Neural progenitor cell (in vitro differentiated cells): ENCODE measurements at regions not wholly inside any gene's neighbourhood (a gene's known extent, or its start where the extent isn't known, plus 50 kb on each side); places are given as distances from the start of the nearest gene placed in this dataset.

ENCODE experiments used
- DNase-seq: peaks from one replicate; pipeline ENCODE4 v3.0.0-alpha.2; 2016; ENCODE audit warnings: low spot score
- H2AFZ ChIP-seq: fragments of 200-600 bp; sonication (generic); replicated peaks from 2 replicates; pipeline ENCODE4 v1.6.1; 2016; ENCODE audit warnings: antibody characterized with exemption
- H3F3A ChIP-seq: fragments of 200-600 bp; sonication (generic); 2 replicates; pipeline ENCODE4 v1.6.1; 2016; ENCODE audit warnings: antibody characterized with exemption, low read depth
- H3K27ac ChIP-seq: fragments of 200-600 bp; sonication (generic); 2 replicates; pipeline ENCODE4 v1.5.1; 2016; ENCODE audit warnings: mild to moderate bottlenecking
- H3K27me3 ChIP-seq: fragments of 200-600 bp; sonication (generic); 2 replicates; pipeline ENCODE4 v1.6.1; 2016; ENCODE audit warnings: mild to moderate bottlenecking, moderate library complexity
- H3K36me3 ChIP-seq: fragments of 200-600 bp; sonication (generic); 2 replicates; pipeline ENCODE4 v1.5.1; 2016
- H3K4me1 ChIP-seq: fragments of 200-600 bp; sonication (generic); 2 replicates; pipeline ENCODE4 v1.6.1; 2016; ENCODE audit warnings: mixed run types
- H3K4me2 ChIP-seq: fragments of 200-600 bp; sonication (generic); 2 replicates; pipeline ENCODE4 v1.6.1; 2016
- H3K4me3 ChIP-seq: fragments of 200-600 bp; sonication (generic); 2 replicates; pipeline ENCODE4 v1.5.1; 2016
- H3K79me2 ChIP-seq: fragments of 200-600 bp; sonication (generic); 2 replicates; pipeline ENCODE4 v1.6.1; 2016; ENCODE audit warnings: low read depth
- H3K9ac ChIP-seq: fragments of 200-600 bp; sonication (generic); 2 replicates; pipeline ENCODE4 v1.6.1; 2016
- H3K9me3 ChIP-seq: fragments of 200-600 bp; sonication (generic); 2 replicates; pipeline ENCODE4 v1.5.1; 2016; ENCODE audit warnings: low read depth
- H4K20me1 ChIP-seq: fragments of 200-600 bp; sonication (generic); 2 replicates; pipeline ENCODE4 v1.6.1; 2016; ENCODE audit warnings: low read depth
- H3K27ac Mint-ChIP-seq: 3 replicates; pipeline ENCODE4 v1.8.0; 2021; ENCODE audit warnings: mixed read lengths
- H3K27me3 Mint-ChIP-seq: 2 replicates; pipeline ENCODE4 v1.8.0; 2022; ENCODE audit warnings: low read depth, mild to moderate bottlenecking, inconsistent platforms, moderate library complexity, mixed read lengths; ENCODE audit not compliant: insufficient read depth
- H3K36me3 Mint-ChIP-seq: 3 replicates; pipeline ENCODE4 v1.8.0; 2021; ENCODE audit warnings: mixed read lengths
- H3K4me1 Mint-ChIP-seq: 3 replicates; pipeline ENCODE4 v1.8.0; 2021; ENCODE audit warnings: mixed read lengths
- H3K4me3 Mint-ChIP-seq: 3 replicates; pipeline ENCODE4 v1.8.0; 2021; ENCODE audit warnings: mild to moderate bottlenecking, moderate library complexity, mixed read lengths
- H3K9me3 Mint-ChIP-seq: 3 replicates; pipeline ENCODE4 v1.8.0; 2020; ENCODE audit warnings: mixed read lengths
- EZH2 ChIP-seq: fragments of 200-600 bp; sonication (generic); IDR thresholded peaks from 2 replicates; pipeline ENCODE4 v1.6.1; 2017; ENCODE audit warnings: antibody characterized with exemption, mild to moderate bottlenecking, moderate library complexity
- EZH2phosphoT487 ChIP-seq: fragments of 200-600 bp; sonication (generic); IDR thresholded peaks from 2 replicates; pipeline ENCODE4 v1.6.1; 2017; ENCODE audit warnings: antibody characterized with exemption
- TF ChIP-seq, protein P1 (sequence below): fragments of 200-600 bp; sonication (generic); IDR thresholded peaks from 2 replicates; pipeline ENCODE4 v1.5.1; 2017; ENCODE audit warnings: antibody characterized with exemption, mild to moderate bottlenecking

- Histone ChIP-seq H3K27me3 (no peaks in the 10 kb centered on the region), H2AFZ (no peak overlapping the region), H3K27ac (no peak overlapping the region), H3K4me3 (no peak overlapping the region), H4K20me1 (no peaks in the 10 kb centered on the region), H3K4me1 (no peaks in the 10 kb centered on the region), H3K79me2 (no peaks in the 10 kb centered on the region), H3K36me3 (no peaks in the 10 kb centered on the region), H3F3A (no peaks in the 10 kb centered on the region), H3K9ac (no peak overlapping the region), H3K4me2 (no peak overlapping the region), H3K9me3 (no peaks in the 10 kb centered on the region)
- no peaks in the 10 kb centered on the region for H3K9me3 Mint-ChIP-seq
- DNase-seq = no peak
- TF ChIP-seq EZH2 (no peak), EZH2phosphoT487 (no peak)
- TF ChIP-seq, protein P1, sequence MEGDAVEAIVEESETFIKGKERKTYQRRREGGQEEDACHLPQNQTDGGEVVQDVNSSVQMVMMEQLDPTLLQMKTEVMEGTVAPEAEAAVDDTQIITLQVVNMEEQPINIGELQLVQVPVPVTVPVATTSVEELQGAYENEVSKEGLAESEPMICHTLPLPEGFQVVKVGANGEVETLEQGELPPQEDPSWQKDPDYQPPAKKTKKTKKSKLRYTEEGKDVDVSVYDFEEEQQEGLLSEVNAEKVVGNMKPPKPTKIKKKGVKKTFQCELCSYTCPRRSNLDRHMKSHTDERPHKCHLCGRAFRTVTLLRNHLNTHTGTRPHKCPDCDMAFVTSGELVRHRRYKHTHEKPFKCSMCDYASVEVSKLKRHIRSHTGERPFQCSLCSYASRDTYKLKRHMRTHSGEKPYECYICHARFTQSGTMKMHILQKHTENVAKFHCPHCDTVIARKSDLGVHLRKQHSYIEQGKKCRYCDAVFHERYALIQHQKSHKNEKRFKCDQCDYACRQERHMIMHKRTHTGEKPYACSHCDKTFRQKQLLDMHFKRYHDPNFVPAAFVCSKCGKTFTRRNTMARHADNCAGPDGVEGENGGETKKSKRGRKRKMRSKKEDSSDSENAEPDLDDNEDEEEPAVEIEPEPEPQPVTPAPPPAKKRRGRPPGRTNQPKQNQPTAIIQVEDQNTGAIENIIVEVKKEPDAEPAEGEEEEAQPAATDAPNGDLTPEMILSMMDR = no peak
- peaks cover 3% of the 10 kb centered on the region for H3K4me1 Mint-ChIP-seq
- H3K36me3 Mint-ChIP-seq = no peaks in the 10 kb centered on the region
- H3K27ac Mint-ChIP-seq = no peak overlapping the region
- H3K4me3 Mint-ChIP-seq = no peak overlapping the region
- no peaks in the 10 kb centered on the region for H3K27me3 Mint-ChIP-seq
Observed at GRCh38 chr3:25110642-25111041, 317.4 kb upstream of the RARB start.

- DNase-seq = no peak
- H3K27ac Mint-ChIP-seq = no peak overlapping the region
- H2AFZ ChIP-seq = no peak overlapping the region
Observed at GRCh38 chr3:25113891-25114290, 314.2 kb upstream of the RARB start.

GRCh38 chr3:25114532-25114931, 313.5 kb upstream of the RARB start:
- H3K9ac ChIP-seq = no peak overlapping the region
- H3K27ac Mint-ChIP-seq = no peak overlapping the region
- no peak for DNase-seq
- H3K27me3 ChIP-seq = no peaks in the 10 kb centered on the region
- H3K79me2 ChIP-seq = no peaks in the 10 kb centered on the region
- H3K4me3 ChIP-seq = no peak overlapping the region
- H3K36me3 ChIP-seq = no peaks in the 10 kb centered on the region
- H3K9me3 ChIP-seq = no peaks in the 10 kb centered on the region
- H4K20me1 ChIP-seq = no peaks in the 10 kb centered on the region
- no peak overlapping the region for H3K4me2 ChIP-seq
- no peaks in the 10 kb centered on the region for H3K9me3 Mint-ChIP-seq
- H3K36me3 Mint-ChIP-seq = no peaks in the 10 kb centered on the region
- H3K4me1 Mint-ChIP-seq = no peaks in the 10 kb centered on the region
- H2AFZ ChIP-seq = no peak overlapping the region
- no peaks in the 10 kb centered on the region for H3F3A ChIP-seq
- H3K27ac ChIP-seq = no peak overlapping the region
- TF ChIP-seq, protein P1 = no peak
- no peak for TF ChIP-seq EZH2
- TF ChIP-seq EZH2phosphoT487 = no peak
- H3K4me1 ChIP-seq = no peaks in the 10 kb centered on the region
- no peaks in the 10 kb centered on the region for H3K27me3 Mint-ChIP-seq
- no peak overlapping the region for H3K4me3 Mint-ChIP-seq

More at GRCh38 chr3:25113891-25114290, 314.2 kb upstream of the RARB start:
- H4K20me1 ChIP-seq = no peaks in the 10 kb centered on the region
- Mint-ChIP-seq H3K36me3 (no peaks in the 10 kb centered on the region), H3K4me3 (no peak overlapping the region), H3K27me3 (no peaks in the 10 kb centered on the region), H3K9me3 (no peaks in the 10 kb centered on the region), H3K4me1 (no peaks in the 10 kb centered on the region)
- H3K27ac ChIP-seq = no peak overlapping the region
- H3K4me2 ChIP-seq = no peak overlapping the region
- H3K4me1 ChIP-seq = no peaks in the 10 kb centered on the region
- TF ChIP-seq, protein P1 = no peak
- no peak for TF ChIP-seq EZH2phosphoT487
- TF ChIP-seq EZH2 = no peak
- no peaks in the 10 kb centered on the region for H3K36me3 ChIP-seq
- H3K9me3 ChIP-seq = no peaks in the 10 kb centered on the region
- H3K9ac ChIP-seq = no peak overlapping the region
- H3K27me3 ChIP-seq = no peaks in the 10 kb centered on the region
- H3K79me2 ChIP-seq = no peaks in the 10 kb centered on the region
- H3K4me3 ChIP-seq = no peak overlapping the region
- H3F3A ChIP-seq = no peaks in the 10 kb centered on the region
